Gastrocnemius medialis (tissue), 4 donors: ENCODE measurements at regions not wholly inside any gene's neighbourhood (a gene's known extent, or its start where the extent isn't known, plus 50 kb on each side); places are given as distances from the start of the nearest gene placed in this dataset.

Experiments
- CTCF ChIP-seq, 5 experiments: fragments of 450-650 bp in 3 of 5; fragments of 200-600 bp in 2 of 5; sonication (generic) in 2 of 5; IDR thresholded peaks in 4 of 5; conservative IDR thresholded peaks in 1 of 5; 1 replicate in 4 of 5; 2 replicates in 1 of 5; pipeline ENCODE4 v1.5.1; 2016 to 2019; ENCODE audit warnings: antibody characterized with exemption in 5 of 5, mild to moderate bottlenecking in 3 of 5, moderate library complexity in 3 of 5
- POLR2A ChIP-seq, 2 donors: fragments of 450-650 bp; IDR thresholded peaks; one replicate each; pipeline ENCODE4 v1.6.1; 2017; ENCODE audit warnings: antibody characterized with exemption in 2 of 2, mild to moderate bottlenecking in 2 of 2, moderate library complexity in 2 of 2

- no peak for TF ChIP-seq CTCF (IDR thresholded peaks at IDR 0.05 in 4 of 5, conservative IDR thresholded peaks at IDR 0.05 in 1 of 5)
- TF ChIP-seq POLR2A (IDR thresholded peaks at IDR 0.05) = no peak
Measured at GRCh38 chr16:54628796-54629625, 301.7 kb upstream of the IRX5 start.
